SU-DHL-6 (cell line): ENCODE measurements at regions not wholly inside any gene's neighbourhood (a gene's known extent, or its start where the extent isn't known, plus 50 kb on each side); places are given as distances from the start of the nearest gene placed in this dataset.

Experiments
- H2AFZ ChIP-seq: fragments of 200-600 bp; sonication (generic); 2 replicates; pipeline ENCODE4 v1.6.1; 2014; ENCODE audit warnings: low read depth, mild to moderate bottlenecking, moderate library complexity, mixed read lengths, antibody characterized with exemption, low read length; ENCODE audit not compliant: severe bottlenecking
- H3F3A ChIP-seq: fragments of 200-600 bp; shearing (Covaris generic); 2 replicates; pipeline ENCODE4 v1.6.0; 2016; ENCODE audit warnings: antibody characterized with exemption, mild to moderate bottlenecking; ENCODE audit not compliant: insufficient read depth
- H3K27ac ChIP-seq: fragments of 200-600 bp; sonication (generic); 2 replicates; pipeline ENCODE4 v1.5.1; 2016; ENCODE audit warnings: low read depth, mild to moderate bottlenecking, low read length, moderate library complexity, mixed read lengths
- H3K27me3 ChIP-seq: fragments of 200-600 bp; sonication (generic), shearing (Covaris generic); 2 replicates; pipeline ENCODE4 v1.6.0; 2014; ENCODE audit warnings: mild to moderate bottlenecking, low read length
- H3K36me3 ChIP-seq: fragments of 200-600 bp; sonication (generic); 2 replicates; pipeline ENCODE4 v1.6.1; 2014; ENCODE audit warnings: mild to moderate bottlenecking, low read length, mixed read lengths
- H3K4me2 ChIP-seq: fragments of 300-600, 200-600 bp; shearing (Covaris generic), sonication (generic); 2 replicates; pipeline ENCODE4 v1.6.0; 2014; ENCODE audit warnings: low read length, low read depth, mild to moderate bottlenecking; ENCODE audit not compliant: poor library complexity, severe bottlenecking
- H3K4me3 ChIP-seq: fragments of 200-600 bp; sonication (generic); 2 replicates; pipeline ENCODE4 v1.5.1; 2014; ENCODE audit warnings: antibody characterized with exemption, low read length, mild to moderate bottlenecking, mixed read lengths; ENCODE audit not compliant: insufficient read depth, poor library complexity, severe bottlenecking
- H3K79me2 ChIP-seq: fragments of 200-600 bp; sonication (generic); 2 replicates; pipeline ENCODE4 v1.6.1; 2014; ENCODE audit warnings: mild to moderate bottlenecking, low read length, moderate library complexity; ENCODE audit not compliant: insufficient read depth
- H3K9ac ChIP-seq: fragments of 200-600 bp; sonication (generic); 2 replicates; pipeline ENCODE4 v1.7.0; 2014; ENCODE audit warnings: mild to moderate bottlenecking, low read length
- H3K9me2 ChIP-seq: fragments of 200-600 bp; sonication (generic); replicated peaks from 2 replicates; pipeline ENCODE4 v1.6.1; 2014; ENCODE audit warnings: low read length; ENCODE audit not compliant: insufficient read depth
- H3K9me3 ChIP-seq: fragments of 200-600 bp; sonication (generic); 2 replicates; pipeline ENCODE4 v1.6.1; 2014; ENCODE audit warnings: low read length, mixed read lengths; ENCODE audit not compliant: insufficient read depth
- H4K20me1 ChIP-seq: fragments of 200-600 bp; sonication (generic); 2 replicates; pipeline ENCODE4 v1.6.1; 2014; ENCODE audit warnings: low read depth, mild to moderate bottlenecking, antibody characterized with exemption, low read length, moderate library complexity, mixed read lengths
- EZH2phosphoT487 ChIP-seq: fragments of 200-600 bp; sonication (generic), shearing (Covaris generic); conservative IDR thresholded peaks from 2 replicates; pipeline ENCODE4 v1.6.1; 2018; ENCODE audit warnings: mild to moderate bottlenecking, antibody characterized with exemption, low read length, moderate library complexity, mixed read lengths
- TF ChIP-seq, protein P1 (sequence below): fragments of 200-600 bp; sonication (generic); IDR thresholded peaks from one replicate; pipeline ENCODE4 v1.5.1; 2017; ENCODE audit warnings: antibody characterized with exemption, mild to moderate bottlenecking, low read length, moderate library complexity; ENCODE audit not compliant: insufficient read depth, poor library complexity, severe bottlenecking

DNA sequence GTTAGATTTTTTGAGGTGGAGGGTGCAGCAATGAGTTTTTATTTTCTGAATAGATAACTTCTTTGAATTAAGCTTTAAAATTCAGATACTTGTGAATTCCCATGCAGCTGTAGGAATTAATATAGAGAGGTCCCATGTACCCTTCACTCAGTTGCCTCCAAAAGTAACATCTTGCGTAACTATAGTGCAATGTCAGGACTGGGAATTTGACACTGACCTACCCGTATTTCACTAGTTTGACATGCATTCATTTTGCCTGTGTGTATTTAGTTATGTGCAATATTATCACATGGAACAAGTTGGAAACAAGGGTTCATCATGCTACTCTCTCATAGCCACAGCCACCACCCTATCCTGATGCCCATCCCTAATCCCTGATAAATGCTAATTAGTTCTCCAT lies 147.1 kb upstream of the IGFBP3 start:
- no peaks in the 10 kb centered on the region for H3K27me3 ChIP-seq
- H3K9me2 ChIP-seq, result no peaks in the 10 kb centered on the region
- H3K36me3 ChIP-seq, result no peaks in the 10 kb centered on the region
- H3K9ac ChIP-seq, result no peak overlapping the region
- H3K9me3 ChIP-seq, result no peaks in the 10 kb centered on the region
- no peaks in the 10 kb centered on the region for H4K20me1 ChIP-seq
- TF ChIP-seq EZH2phosphoT487, result no peak
- TF ChIP-seq, protein P1, sequence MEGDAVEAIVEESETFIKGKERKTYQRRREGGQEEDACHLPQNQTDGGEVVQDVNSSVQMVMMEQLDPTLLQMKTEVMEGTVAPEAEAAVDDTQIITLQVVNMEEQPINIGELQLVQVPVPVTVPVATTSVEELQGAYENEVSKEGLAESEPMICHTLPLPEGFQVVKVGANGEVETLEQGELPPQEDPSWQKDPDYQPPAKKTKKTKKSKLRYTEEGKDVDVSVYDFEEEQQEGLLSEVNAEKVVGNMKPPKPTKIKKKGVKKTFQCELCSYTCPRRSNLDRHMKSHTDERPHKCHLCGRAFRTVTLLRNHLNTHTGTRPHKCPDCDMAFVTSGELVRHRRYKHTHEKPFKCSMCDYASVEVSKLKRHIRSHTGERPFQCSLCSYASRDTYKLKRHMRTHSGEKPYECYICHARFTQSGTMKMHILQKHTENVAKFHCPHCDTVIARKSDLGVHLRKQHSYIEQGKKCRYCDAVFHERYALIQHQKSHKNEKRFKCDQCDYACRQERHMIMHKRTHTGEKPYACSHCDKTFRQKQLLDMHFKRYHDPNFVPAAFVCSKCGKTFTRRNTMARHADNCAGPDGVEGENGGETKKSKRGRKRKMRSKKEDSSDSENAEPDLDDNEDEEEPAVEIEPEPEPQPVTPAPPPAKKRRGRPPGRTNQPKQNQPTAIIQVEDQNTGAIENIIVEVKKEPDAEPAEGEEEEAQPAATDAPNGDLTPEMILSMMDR, result no peak
- no peak overlapping the region for H3K27ac ChIP-seq
- no peak overlapping the region for H3K4me3 ChIP-seq
- no peak overlapping the region for H3K4me2 ChIP-seq
- H3K79me2 ChIP-seq, result no peaks in the 10 kb centered on the region
- no peaks in the 10 kb centered on the region for H3F3A ChIP-seq
- no peak overlapping the region for H2AFZ ChIP-seq

DNA sequence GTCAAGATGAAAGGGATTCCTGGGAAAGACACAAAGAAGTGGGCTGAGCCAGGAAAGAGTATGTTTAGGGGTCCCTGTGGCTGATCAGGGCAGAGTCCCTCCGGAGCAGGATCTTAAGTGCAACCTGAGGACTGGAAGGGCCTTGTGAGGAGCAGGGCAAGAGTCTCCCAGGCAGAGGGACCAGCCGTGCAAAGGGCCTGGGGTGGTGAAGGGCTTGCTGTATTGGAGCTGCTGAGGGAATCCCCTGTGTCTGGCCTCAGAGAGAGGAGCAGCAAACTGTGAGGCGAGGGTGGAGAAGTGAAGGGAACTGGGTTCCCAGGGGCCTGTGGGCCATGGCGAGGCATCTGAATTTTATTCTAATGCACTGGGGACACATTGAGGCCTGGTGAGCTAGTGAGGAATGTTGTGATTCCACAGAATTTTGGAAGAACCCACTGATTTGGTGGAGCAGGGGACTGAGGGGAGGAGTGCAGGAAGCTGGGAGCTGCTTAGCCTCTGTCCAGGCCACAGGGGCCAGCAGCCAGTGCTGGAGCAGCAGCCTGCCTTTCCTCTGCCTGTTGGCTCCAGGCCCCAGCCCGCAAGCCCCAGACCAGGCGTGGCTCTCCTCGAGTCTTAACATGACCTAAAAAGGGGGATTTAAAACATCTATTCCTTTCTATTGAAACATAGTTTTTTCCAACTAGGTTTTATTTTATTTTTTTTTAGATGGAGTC lies 138.4 kb upstream of the IGFBP3 start:
- no peaks in the 10 kb centered on the region for H3K36me3 ChIP-seq
- no peaks in the 10 kb centered on the region for H3K79me2 ChIP-seq
- H3K9ac ChIP-seq, result no peak overlapping the region
- H3F3A ChIP-seq, result no peaks in the 10 kb centered on the region
- H3K9me3 ChIP-seq, result no peaks in the 10 kb centered on the region
- no peak overlapping the region for H3K4me3 ChIP-seq
- no peaks in the 10 kb centered on the region for H3K9me2 ChIP-seq
- H3K4me2 ChIP-seq, result no peak overlapping the region
- no peak for TF ChIP-seq EZH2phosphoT487
- TF ChIP-seq, protein P1, result no peak
- H3K27me3 ChIP-seq, result 0 out of 2 replicates have a peak, but pooled peaks cover 2% of the 10 kb centered on the region
- H2AFZ ChIP-seq, result no peak overlapping the region
- H4K20me1 ChIP-seq, result no peaks in the 10 kb centered on the region
- no peak overlapping the region for H3K27ac ChIP-seq

DNA sequence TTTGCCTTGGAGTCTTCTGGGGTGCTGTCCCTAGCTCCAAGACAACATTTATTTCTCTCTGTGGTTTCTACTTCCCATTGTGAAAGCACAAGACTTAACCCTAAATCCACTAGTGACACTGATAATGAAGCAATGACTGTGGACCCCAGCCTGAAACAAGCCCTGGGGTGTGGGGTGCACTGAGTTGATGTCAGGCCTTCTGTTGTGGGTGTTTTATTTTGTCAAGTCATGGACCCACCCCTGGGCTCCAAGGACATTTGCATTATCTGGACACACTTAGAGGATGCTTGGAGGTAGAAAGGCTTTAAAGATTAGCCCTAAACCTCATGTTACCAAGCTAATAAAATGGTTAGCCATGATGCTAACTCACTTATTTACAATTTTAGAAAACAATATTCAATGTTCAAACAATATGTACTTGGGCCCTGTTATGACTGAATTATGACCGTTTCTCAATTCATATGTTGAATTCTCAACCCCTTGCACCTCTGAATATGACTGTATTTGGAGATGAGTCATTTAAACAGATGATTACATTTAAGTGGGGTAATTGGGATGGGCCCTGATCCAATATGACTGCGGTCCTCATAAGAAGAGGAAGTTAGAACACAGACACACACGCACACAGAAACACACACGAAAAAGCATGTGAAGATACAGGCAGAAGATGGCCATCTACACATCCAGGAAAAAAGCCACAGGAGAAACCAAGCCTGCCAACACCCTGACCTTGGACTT lies 137.2 kb upstream of the IGFBP3 start:
- Histone ChIP-seq H3K27me3 (0 out of 2 replicates have a peak, but pooled peaks cover 2% of the 10 kb centered on the region), H3K27ac (no peak overlapping the region), H3K79me2 (no peaks in the 10 kb centered on the region), H3K36me3 (no peaks in the 10 kb centered on the region), H3K9me2 (no peaks in the 10 kb centered on the region), H3K4me3 (no peak overlapping the region), H2AFZ (no peak overlapping the region), H3F3A (no peaks in the 10 kb centered on the region), H3K4me2 (no peak overlapping the region), H4K20me1 (no peaks in the 10 kb centered on the region), H3K9me3 (no peaks in the 10 kb centered on the region), H3K9ac (no peak overlapping the region)
- TF ChIP-seq, protein P1, result no peak
- TF ChIP-seq EZH2phosphoT487, result no peak
